OCI-LY1 (cell line): ENCODE measurements at regions not wholly inside any gene's neighbourhood (a gene's known extent, or its start where the extent isn't known, plus 50 kb on each side); places are given as distances from the start of the nearest gene placed in this dataset.

ENCODE experiments used
- H2AFZ ChIP-seq: fragments of 200-600 bp; sonication (generic), shearing (Covaris generic); 2 replicates; pipeline ENCODE4 v1.6.0; 2014; ENCODE audit warnings: antibody characterized with exemption, mild to moderate bottlenecking, low read length
- H3F3A ChIP-seq: fragments of 200-600 bp; sonication (generic), shearing (Covaris generic); 2 replicates; pipeline ENCODE4 v1.6.0; 2014; ENCODE audit warnings: mild to moderate bottlenecking, antibody characterized with exemption, low read length, moderate library complexity; ENCODE audit not compliant: insufficient read depth
- H3K27ac ChIP-seq: fragments of 200-600 bp; sonication (generic); 2 replicates; pipeline ENCODE4 v1.5.1; 2014; ENCODE audit warnings: low read length, mixed run types, mild to moderate bottlenecking, low read depth; ENCODE audit not compliant: poor library complexity, severe bottlenecking
- H3K27me3 ChIP-seq: fragments of 200-600 bp; sonication (generic); 2 replicates; pipeline ENCODE4 v1.6.0; 2014; ENCODE audit warnings: antibody characterized with exemption, mild to moderate bottlenecking, low read length, moderate library complexity; ENCODE audit not compliant: insufficient read depth
- H3K36me3 ChIP-seq: fragments of 200-600 bp; sonication (generic); 2 replicates; pipeline ENCODE4 v1.6.1; 2014; ENCODE audit warnings: mild to moderate bottlenecking, antibody characterized with exemption, low read length, moderate library complexity, mixed read lengths; ENCODE audit not compliant: insufficient read depth
- H3K4me1 ChIP-seq: fragments of 200-600 bp; sonication (generic); 2 replicates; pipeline ENCODE4 v1.5.1; 2014; ENCODE audit warnings: mild to moderate bottlenecking, low read length, moderate library complexity; ENCODE audit not compliant: insufficient read depth, severe bottlenecking
- H3K4me2 ChIP-seq: fragments of 200-600 bp; sonication (generic), shearing (Covaris generic); 2 replicates; pipeline ENCODE4 v1.6.1; 2014; ENCODE audit warnings: low read length
- H3K4me3 ChIP-seq: fragments of 200-600 bp; sonication (generic); 2 replicates; pipeline ENCODE4 v1.5.1; 2014; ENCODE audit warnings: low read length, low read depth, mild to moderate bottlenecking, mixed read lengths; ENCODE audit not compliant: poor library complexity, severe bottlenecking
- H3K79me2 ChIP-seq: fragments of 200-600 bp; shearing (Covaris generic); 2 replicates; pipeline ENCODE4 v1.6.1; 2016; ENCODE audit warnings: mixed run types, low read length, mixed read lengths; ENCODE audit not compliant: insufficient read depth
- H3K9ac ChIP-seq: fragments of 200-600 bp; sonication (generic), shearing (Covaris generic); 2 replicates; pipeline ENCODE4 v1.6.1; 2014; ENCODE audit warnings: mild to moderate bottlenecking, low read length, mixed read lengths
- H3K9me2 ChIP-seq: fragments of 200-600 bp; sonication (generic), shearing (Covaris generic); 2 replicates; pipeline ENCODE4 v1.6.1; 2014; ENCODE audit warnings: low read depth, mild to moderate bottlenecking, low read length, mixed read lengths
- H3K9me3 ChIP-seq: fragments of 200-600 bp; shearing (Covaris generic); 2 replicates; pipeline ENCODE4 v1.6.1; 2014; ENCODE audit warnings: low read length, mixed read lengths
- H4K20me1 ChIP-seq: fragments of 200-600 bp; sonication (generic), shearing (Covaris generic); 2 replicates; pipeline ENCODE4 v1.6.0; 2016; ENCODE audit warnings: mild to moderate bottlenecking, low read length; ENCODE audit not compliant: insufficient read depth
- EZH2 ChIP-seq: fragments of 200-600 bp; sonication (generic), shearing (Covaris generic); IDR thresholded peaks from 2 replicates; pipeline ENCODE4 v1.8.0; 2017; ENCODE audit warnings: borderline replicate concordance, mixed run types, mild to moderate bottlenecking, antibody characterized with exemption, low read length, moderate library complexity, mixed read lengths
- TF ChIP-seq, protein P1 (sequence below): fragments of 200-600 bp; sonication (generic), shearing (Covaris generic); IDR thresholded peaks from 2 replicates; pipeline ENCODE4 v1.5.1; 2017; ENCODE audit warnings: mild to moderate bottlenecking, antibody characterized with exemption, low read length, moderate library complexity, mixed read lengths

GRCh38 chr5:3230941-3231340 lies 364.7 kb upstream of the IRX1 start:
- H3K27ac ChIP-seq: no peak overlapping the region
- no peaks in the 10 kb centered on the region for H3K79me2 ChIP-seq
- H3K9me3 ChIP-seq: no peaks in the 10 kb centered on the region
- H3K9me2 ChIP-seq: no peaks in the 10 kb centered on the region
- no peak overlapping the region for H3K4me2 ChIP-seq
- no peaks in the 10 kb centered on the region for H3F3A ChIP-seq
- H4K20me1 ChIP-seq: no peaks in the 10 kb centered on the region
- H3K4me3 ChIP-seq: no peak overlapping the region
- no peak overlapping the region for H2AFZ ChIP-seq
- no peaks in the 10 kb centered on the region for H3K36me3 ChIP-seq
- H3K4me1 ChIP-seq: no peaks in the 10 kb centered on the region
- TF ChIP-seq, protein P1, sequence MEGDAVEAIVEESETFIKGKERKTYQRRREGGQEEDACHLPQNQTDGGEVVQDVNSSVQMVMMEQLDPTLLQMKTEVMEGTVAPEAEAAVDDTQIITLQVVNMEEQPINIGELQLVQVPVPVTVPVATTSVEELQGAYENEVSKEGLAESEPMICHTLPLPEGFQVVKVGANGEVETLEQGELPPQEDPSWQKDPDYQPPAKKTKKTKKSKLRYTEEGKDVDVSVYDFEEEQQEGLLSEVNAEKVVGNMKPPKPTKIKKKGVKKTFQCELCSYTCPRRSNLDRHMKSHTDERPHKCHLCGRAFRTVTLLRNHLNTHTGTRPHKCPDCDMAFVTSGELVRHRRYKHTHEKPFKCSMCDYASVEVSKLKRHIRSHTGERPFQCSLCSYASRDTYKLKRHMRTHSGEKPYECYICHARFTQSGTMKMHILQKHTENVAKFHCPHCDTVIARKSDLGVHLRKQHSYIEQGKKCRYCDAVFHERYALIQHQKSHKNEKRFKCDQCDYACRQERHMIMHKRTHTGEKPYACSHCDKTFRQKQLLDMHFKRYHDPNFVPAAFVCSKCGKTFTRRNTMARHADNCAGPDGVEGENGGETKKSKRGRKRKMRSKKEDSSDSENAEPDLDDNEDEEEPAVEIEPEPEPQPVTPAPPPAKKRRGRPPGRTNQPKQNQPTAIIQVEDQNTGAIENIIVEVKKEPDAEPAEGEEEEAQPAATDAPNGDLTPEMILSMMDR: no peak
- TF ChIP-seq EZH2: no peak
- no peaks in the 10 kb centered on the region for H3K27me3 ChIP-seq
- H3K9ac ChIP-seq: no peak overlapping the region

DNA sequence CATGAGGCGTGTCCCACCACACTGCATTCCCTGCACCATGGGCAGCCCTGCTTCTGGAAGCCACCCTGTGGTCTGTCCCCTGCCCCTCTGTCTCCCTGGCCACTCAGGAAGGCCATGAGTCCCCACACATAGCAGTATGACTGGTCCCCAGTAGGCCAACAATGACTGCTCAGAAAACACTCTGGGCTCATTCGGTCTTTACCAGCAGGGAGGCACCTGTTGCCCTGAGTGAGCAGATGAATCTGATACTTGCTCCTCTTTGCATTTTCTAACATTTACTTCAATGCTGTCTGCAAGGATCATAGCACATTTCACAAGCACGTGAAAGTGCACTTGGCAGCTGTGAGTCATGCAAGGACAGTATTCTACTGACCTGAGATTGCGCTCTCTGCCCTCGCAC lies 365.4 kb upstream of the IRX1 start:
- Histone ChIP-seq H3K4me2 (no peak overlapping the region), H3K9me3 (no peaks in the 10 kb centered on the region), H3K79me2 (no peaks in the 10 kb centered on the region), H3K9ac (no peak overlapping the region), H3K4me1 (no peaks in the 10 kb centered on the region), H3K9me2 (no peaks in the 10 kb centered on the region), H3K4me3 (no peak overlapping the region), H4K20me1 (no peaks in the 10 kb centered on the region), H2AFZ (no peak overlapping the region), H3K27me3 (no peaks in the 10 kb centered on the region), H3K36me3 (no peaks in the 10 kb centered on the region), H3F3A (no peaks in the 10 kb centered on the region), H3K27ac (no peak overlapping the region)
- TF ChIP-seq, protein P1: no peak
- no peak for TF ChIP-seq EZH2

DNA sequence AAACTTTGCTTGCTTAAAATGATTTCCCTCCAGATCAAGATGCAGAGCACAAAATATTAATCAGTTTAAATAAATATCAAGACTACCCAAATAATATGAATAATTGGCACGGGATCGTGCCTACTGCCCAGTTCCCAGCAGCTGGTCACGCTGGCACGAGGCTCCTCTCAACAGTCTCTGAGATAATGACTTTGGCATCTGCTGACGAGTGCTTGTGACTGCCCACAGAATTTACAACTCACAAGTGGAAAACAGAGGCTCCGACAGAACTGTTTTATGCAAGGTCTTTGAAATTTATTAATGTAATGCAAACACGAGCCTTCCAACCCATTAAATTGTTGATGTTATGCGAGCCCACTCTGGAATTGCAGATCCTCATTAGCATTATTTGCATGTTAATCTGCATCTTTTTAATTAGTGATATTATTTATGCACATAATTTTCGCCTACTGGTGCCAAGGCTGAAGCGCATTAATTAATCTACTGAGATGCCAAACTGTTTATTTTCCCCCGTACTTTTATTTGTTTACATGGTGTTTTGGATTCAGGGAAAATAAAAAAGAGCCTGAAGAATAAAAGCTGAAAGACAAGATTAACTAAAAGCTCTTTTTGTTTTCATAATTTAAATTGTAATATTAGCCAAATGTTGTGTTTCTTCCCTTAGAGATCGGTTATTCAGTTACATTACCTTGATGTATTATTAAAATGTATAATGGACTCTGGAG lies 369.3 kb upstream of the IRX1 start:
- no peaks in the 10 kb centered on the region for H3F3A ChIP-seq
- no peaks in the 10 kb centered on the region for H3K36me3 ChIP-seq
- no peaks in the 10 kb centered on the region for H3K9me3 ChIP-seq
- no peak overlapping the region for H3K9ac ChIP-seq
- no peaks in the 10 kb centered on the region for H3K79me2 ChIP-seq
- no peak overlapping the region for H2AFZ ChIP-seq
- H3K4me1 ChIP-seq: no peaks in the 10 kb centered on the region
- no peaks in the 10 kb centered on the region for H4K20me1 ChIP-seq
- no peaks in the 10 kb centered on the region for H3K27me3 ChIP-seq
- H3K9me2 ChIP-seq: no peaks in the 10 kb centered on the region
- no peak overlapping the region for H3K4me2 ChIP-seq
- no peak overlapping the region for H3K4me3 ChIP-seq
- H3K27ac ChIP-seq: no peak overlapping the region
- TF ChIP-seq EZH2: no peak
- TF ChIP-seq, protein P1: no peak
